Mesenchymal stem cell (in vitro differentiated cells and primary cell): ENCODE measurements at regions not wholly inside any gene's neighbourhood (a gene's known extent, or its start where the extent isn't known, plus 50 kb on each side); places are given as distances from the start of the nearest gene placed in this dataset.

Experiments used
- DNase-seq: peaks from one replicate; pipeline ENCODE4 v3.0.0-alpha.2; 2013
- H2AFZ ChIP-seq: one replicate; pipeline ENCODE4 v1.6.1; 2013; ENCODE audit warnings: low read depth, mild to moderate bottlenecking, control low read depth, inconsistent platforms, low read length, moderate library complexity
- H2AK5ac ChIP-seq: 2 replicates; pipeline ENCODE4 v1.6.1; 2013; ENCODE audit warnings: low read length, moderate library complexity, mild to moderate bottlenecking, inconsistent platforms; ENCODE audit not compliant: severe bottlenecking
- H2BK120ac ChIP-seq: one replicate; pipeline ENCODE4 v1.6.1; 2013; ENCODE audit warnings: low read depth, mild to moderate bottlenecking, inconsistent platforms, low read length, moderate library complexity
- H2BK12ac ChIP-seq, 2 experiments: one replicate each; pipeline ENCODE4 v1.6.1; 2013; ENCODE audit warnings: inconsistent platforms in 2 of 2, low read length in 2 of 2, mild to moderate bottlenecking in 2 of 2, moderate library complexity in 2 of 2, control low read depth in 1 of 2
- H2BK15ac ChIP-seq: one replicate; pipeline ENCODE4 v1.6.1; 2013; ENCODE audit warnings: mild to moderate bottlenecking, low read depth, inconsistent platforms; ENCODE audit not compliant: poor library complexity, severe bottlenecking
- H2BK5ac ChIP-seq: 2 replicates; pipeline ENCODE4 v1.6.1; 2013; ENCODE audit warnings: low read depth, mild to moderate bottlenecking, low read length, control low read depth, inconsistent platforms; ENCODE audit not compliant: poor library complexity, severe bottlenecking
- H3K14ac ChIP-seq, 2 experiments: one replicate each; pipeline ENCODE4 v1.6.1; 2013; ENCODE audit warnings: inconsistent platforms in 2 of 2, low read length in 2 of 2, control low read depth in 1 of 2, mild to moderate bottlenecking in 1 of 2, moderate library complexity in 1 of 2
- H3K18ac ChIP-seq, 2 experiments: one replicate each; pipeline ENCODE4 v1.6.1; 2013; ENCODE audit warnings: inconsistent platforms in 2 of 2, low read length in 2 of 2, control low read depth in 1 of 2, low read depth in 1 of 2, mild to moderate bottlenecking in 1 of 2
- H3K23ac ChIP-seq, 2 experiments: one replicate each; pipeline ENCODE4 v1.6.1; 2013; ENCODE audit warnings: inconsistent platforms in 2 of 2, low read length in 2 of 2, mild to moderate bottlenecking in 2 of 2, moderate library complexity in 2 of 2, control low read depth in 1 of 2
- H3K27ac ChIP-seq: 2 replicates; pipeline ENCODE4 v1.5.1; 2013; ENCODE audit warnings: mild to moderate bottlenecking, moderate library complexity, low read length, control low read depth, inconsistent platforms; ENCODE audit not compliant: poor library complexity, severe bottlenecking
- H3K27me3 ChIP-seq, 2 experiments: 2 replicates each; pipeline versions ENCODE4 v1.6.1 to v1.7.0; 2013; ENCODE audit warnings: low read length in 2 of 2, mild to moderate bottlenecking in 2 of 2, moderate library complexity in 2 of 2, control low read depth in 1 of 2, inconsistent platforms in 1 of 2; ENCODE audit not compliant: control insufficient read depth in 1 of 2, insufficient read depth in 1 of 2
- H3K36me3 ChIP-seq, 2 experiments: 2 replicates each; pipeline versions ENCODE4 v1.6.1 to v1.7.0; 2013; ENCODE audit warnings: low read length in 2 of 2, control low read depth in 1 of 2, inconsistent platforms in 1 of 2, low read depth in 1 of 2, mild to moderate bottlenecking in 1 of 2; ENCODE audit not compliant: insufficient read depth in 2 of 2, control insufficient read depth in 1 of 2
- H3K4ac ChIP-seq, 2 experiments: one replicate each; pipeline ENCODE4 v1.6.1; 2013; ENCODE audit warnings: inconsistent platforms in 2 of 2, low read length in 2 of 2, mild to moderate bottlenecking in 2 of 2, moderate library complexity in 2 of 2, control low read depth in 1 of 2, low read depth in 1 of 2
- H3K4me1 ChIP-seq: 2 replicates; pipeline ENCODE4 v1.6.1; 2013; ENCODE audit warnings: low read depth, low read length, control low read depth; ENCODE audit not compliant: control insufficient read depth, insufficient read depth
- H3K4me2 ChIP-seq: 2 replicates; pipeline ENCODE4 v1.6.1; 2013; ENCODE audit warnings: low read length, mild to moderate bottlenecking, inconsistent platforms; ENCODE audit not compliant: poor library complexity, severe bottlenecking
- H3K4me3 ChIP-seq, 2 experiments: 2 replicates each; pipeline versions ENCODE4 v1.5.1 to v1.7.0; 2013; ENCODE audit warnings: low read length in 2 of 2, mild to moderate bottlenecking in 2 of 2, control low read depth in 1 of 2, low read depth in 1 of 2; ENCODE audit not compliant: insufficient read depth in 1 of 2
- H3K79me1 ChIP-seq: replicated peaks from 2 replicates; pipeline ENCODE4 v1.6.1; 2013; ENCODE audit warnings: mild to moderate bottlenecking, control low read depth, low read length, inconsistent platforms; ENCODE audit not compliant: poor library complexity, severe bottlenecking
- H3K9ac ChIP-seq: 2 replicates; pipeline ENCODE4 v1.7.0; 2013; ENCODE audit warnings: mild to moderate bottlenecking, low read length, moderate library complexity
- H3K9me3 ChIP-seq: 2 replicates; pipeline ENCODE4 v1.7.0; 2013; ENCODE audit warnings: mild to moderate bottlenecking, low read length; ENCODE audit not compliant: control insufficient read depth
- H4K8ac ChIP-seq: one replicate; pipeline ENCODE4 v1.6.1; 2013; ENCODE audit warnings: inconsistent platforms, mild to moderate bottlenecking, low read length, moderate library complexity
- H4K91ac ChIP-seq: one replicate; pipeline ENCODE4 v1.6.1; 2013; ENCODE audit warnings: mild to moderate bottlenecking, low read length, inconsistent platforms
- WGBS: methylation state at CpG from one replicate; pipeline ENCODE4 v1.1.7; 2013; ENCODE audit warnings: mixed read lengths; 5-methylcytosine and 5-hydroxymethylcytosine counted together

- no peak overlapping the region for H3K23ac ChIP-seq
- H4K8ac ChIP-seq: no peak overlapping the region
- H2AK5ac ChIP-seq: no peak overlapping the region
- H2BK12ac ChIP-seq: no peak overlapping the region
- H3K9me3 ChIP-seq: no peaks in the 10 kb centered on the region
- H2BK120ac ChIP-seq: no peak overlapping the region
- no peaks in the 10 kb centered on the region for H3K27me3 ChIP-seq
- no peak overlapping the region for H3K4me2 ChIP-seq
- H4K91ac ChIP-seq: no peak overlapping the region
- H3K27ac ChIP-seq: no peak overlapping the region
- H3K4ac ChIP-seq: no peak overlapping the region
- H2BK15ac ChIP-seq: no peak overlapping the region
- H2AFZ ChIP-seq: no peak overlapping the region
- peaks cover 16% of the 10 kb centered on the region for H3K79me1 ChIP-seq
- 98% methylated on average over 3 of the region's 3 CpGs for WGBS
- H3K4me3 ChIP-seq: no peak overlapping the region
- peaks cover 0 to 16% of the 10 kb centered on the region in 2 experiments for H3K36me3 ChIP-seq
- H2BK5ac ChIP-seq: no peak overlapping the region
- H3K14ac ChIP-seq: no peak overlapping the region
- no peak overlapping the region for H3K9ac ChIP-seq
- peaks cover 1% of the 10 kb centered on the region for H3K4me1 ChIP-seq
- H3K18ac ChIP-seq: no peak overlapping the region
- no peak for DNase-seq
Observed at GRCh38 chr17:63190821-63191370, 224.9 kb downstream of the TANC2 start.

- peaks cover 16% of the 10 kb centered on the region for H3K79me1 ChIP-seq
- no peak overlapping the region for H3K18ac ChIP-seq
- peaks cover 0 to 17% of the 10 kb centered on the region in 2 experiments for H3K36me3 ChIP-seq
- H2AK5ac ChIP-seq: no peak overlapping the region
- no peak overlapping the region for H2BK5ac ChIP-seq
- no peak overlapping the region for H2BK15ac ChIP-seq
- DNase-seq: no peak
- no peak overlapping the region for H2BK12ac ChIP-seq
- no peak overlapping the region for H3K14ac ChIP-seq
- no peak overlapping the region for H3K4me3 ChIP-seq
- H4K91ac ChIP-seq: no peak overlapping the region
- H3K4me1 ChIP-seq: peaks cover 1% of the 10 kb centered on the region
- H3K23ac ChIP-seq: no peak overlapping the region
- H3K4me2 ChIP-seq: no peak overlapping the region
- H3K27me3 ChIP-seq: no peaks in the 10 kb centered on the region
- no peak overlapping the region for H3K27ac ChIP-seq
- WGBS: 99% methylated on average over 3 of the region's 8 CpGs
- no peak overlapping the region for H2AFZ ChIP-seq
- H4K8ac ChIP-seq: no peak overlapping the region
- H3K4ac ChIP-seq: no peak overlapping the region
- H2BK120ac ChIP-seq: no peak overlapping the region
- no peaks in the 10 kb centered on the region for H3K9me3 ChIP-seq
- no peak overlapping the region for H3K9ac ChIP-seq
Observed at GRCh38 chr17:63191610-63192009, 225.6 kb downstream of the TANC2 start.

GRCh38 chr17:63193827-63194226, 227.8 kb downstream of the TANC2 start:
- H3K27ac ChIP-seq: no peak overlapping the region
- H3K4me2 ChIP-seq: no peak overlapping the region
- H3K23ac ChIP-seq: no peak overlapping the region
- no peak overlapping the region for H3K4ac ChIP-seq
- 95% methylated on average over 1 of the region's 1 CpG for WGBS
- no peak for DNase-seq
- H2BK12ac ChIP-seq: no peak overlapping the region
- H2BK5ac ChIP-seq: no peak overlapping the region
- no peak overlapping the region for H3K18ac ChIP-seq
- no peak overlapping the region for H3K14ac ChIP-seq
- no peak overlapping the region for H4K8ac ChIP-seq
- H3K4me1 ChIP-seq: no peaks in the 10 kb centered on the region
- H2BK120ac ChIP-seq: no peak overlapping the region
- H3K36me3 ChIP-seq: peaks cover 0 to 17% of the 10 kb centered on the region in 2 experiments
- no peaks in the 10 kb centered on the region for H3K9me3 ChIP-seq
- H3K9ac ChIP-seq: no peak overlapping the region
- H3K79me1 ChIP-seq: peaks cover 16% of the 10 kb centered on the region
- H3K4me3 ChIP-seq: no peak overlapping the region
- no peak overlapping the region for H2BK15ac ChIP-seq
- H3K27me3 ChIP-seq: no peaks in the 10 kb centered on the region
- H4K91ac ChIP-seq: no peak overlapping the region
- H2AK5ac ChIP-seq: no peak overlapping the region
- H2AFZ ChIP-seq: no peak overlapping the region

- H3K27ac ChIP-seq: no peak overlapping the region
- no peak overlapping the region for H3K4me3 ChIP-seq
- no peak overlapping the region for H3K18ac ChIP-seq
- H3K23ac ChIP-seq: no peak overlapping the region
- H2BK15ac ChIP-seq: no peak overlapping the region
- H2BK120ac ChIP-seq: no peak overlapping the region
- peaks cover 0 to 30% of the 10 kb centered on the region in 2 experiments for H3K36me3 ChIP-seq
- DNase-seq: no peak
- WGBS: no CpG with 5 or more reads among the region's 1 CpG
- no peaks in the 10 kb centered on the region for H3K27me3 ChIP-seq
- H3K4ac ChIP-seq: no peak overlapping the region
- no peak overlapping the region for H4K8ac ChIP-seq
- no peak overlapping the region for H2AFZ ChIP-seq
- H3K79me1 ChIP-seq: peaks cover 11% of the 10 kb centered on the region
- H4K91ac ChIP-seq: no peak overlapping the region
- H2BK5ac ChIP-seq: no peak overlapping the region
- H3K4me1 ChIP-seq: no peaks in the 10 kb centered on the region
- no peak overlapping the region for H3K14ac ChIP-seq
- H2BK12ac ChIP-seq: no peak overlapping the region
- no peak overlapping the region for H3K4me2 ChIP-seq
- no peaks in the 10 kb centered on the region for H3K9me3 ChIP-seq
- H3K9ac ChIP-seq: no peak overlapping the region
- no peak overlapping the region for H2AK5ac ChIP-seq
Observed at GRCh38 chr17:63196772-63197335, 230.8 kb downstream of the TANC2 start.
